ENCODE measurements at regions not wholly inside any gene's neighbourhood (a gene's known extent, or its start where the extent isn't known, plus 50 kb on each side); places are given as distances from the start of the nearest gene placed in this dataset.

DNA sequence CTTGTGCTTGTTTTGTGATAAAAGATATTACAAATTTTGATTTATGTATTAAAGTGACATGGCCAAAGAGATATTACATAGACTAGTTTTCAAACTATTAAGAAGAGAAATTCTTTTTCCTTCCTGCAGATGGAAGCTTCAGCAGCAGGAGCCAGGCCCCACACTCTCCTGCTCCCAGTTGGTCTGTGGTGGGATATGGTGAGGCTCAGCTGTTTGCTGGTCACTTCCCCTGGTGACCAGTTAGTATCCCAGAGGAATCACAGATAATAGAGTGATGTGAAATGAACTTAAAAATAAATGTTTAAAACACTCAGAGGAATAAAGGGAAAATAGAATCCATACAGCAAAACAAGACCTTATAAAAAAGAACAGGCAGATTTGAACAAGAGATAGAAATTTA is 154.7 kb downstream of the KTN1 start:
- in situ Hi-C loops (cut with HindIII; ENCODE audit: low sequenced_read_pairs), result loop anchor here (25.0 kb wide), 1 partner anchor 728 kb away; no protein-coding TSS in a partner anchor

DNA sequence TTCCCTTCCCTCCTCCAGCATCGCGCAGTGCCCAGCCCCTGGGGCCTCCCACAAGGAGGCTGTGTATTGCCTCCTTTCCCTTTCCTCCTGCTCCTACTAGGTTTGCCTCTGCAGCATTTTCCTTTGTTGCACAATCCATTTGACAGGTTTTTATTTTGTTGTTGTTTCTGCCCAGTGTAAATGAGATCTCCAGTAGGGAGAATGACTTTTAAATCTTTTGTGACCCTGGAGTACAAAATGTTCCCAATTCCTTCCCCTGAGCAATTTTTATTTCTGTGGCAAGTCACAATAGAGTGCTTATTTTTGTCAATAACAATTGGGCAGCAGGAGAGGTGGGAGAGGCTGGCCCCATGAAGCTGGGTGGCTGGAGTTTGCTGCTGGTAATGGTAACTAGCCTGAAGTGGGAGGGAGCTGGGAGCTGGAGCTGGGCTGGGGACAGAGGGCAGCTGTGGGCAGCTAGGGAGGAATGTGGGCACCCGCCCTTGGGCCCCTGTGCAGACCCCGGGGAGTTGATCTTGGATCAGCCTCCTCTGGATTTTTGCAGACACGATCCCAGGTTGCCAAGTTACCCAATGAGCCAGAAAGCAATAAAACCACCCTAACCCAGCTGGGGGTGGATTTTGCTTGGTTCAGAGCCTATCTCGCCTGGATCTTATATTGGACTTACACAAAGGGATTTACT is 160.1 kb downstream of the KTN1 start:
- in situ Hi-C loops (cut with HindIII; ENCODE audit: low sequenced_read_pairs), result loop anchor here (25.0 kb wide), 1 partner anchor 722 kb away; no protein-coding TSS in a partner anchor

DNA sequence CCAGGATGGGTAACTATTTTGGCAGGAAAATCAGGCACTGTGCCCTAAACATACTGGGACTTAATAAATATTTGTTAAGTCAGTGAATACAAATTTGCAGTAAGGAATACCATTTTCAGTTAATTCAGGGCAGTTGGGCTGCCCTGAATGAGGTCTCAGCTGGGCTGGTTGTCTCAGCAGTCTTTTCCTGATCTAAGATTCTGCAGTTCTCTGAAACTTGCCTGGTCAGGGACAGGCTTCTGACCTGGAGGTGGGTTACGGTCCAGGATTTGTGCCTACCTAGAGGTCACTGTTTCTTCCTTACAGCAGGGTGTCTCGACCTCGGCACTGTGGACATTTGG is 160.6 kb downstream of the KTN1 start:
- in situ Hi-C loops (cut with HindIII; ENCODE audit: low sequenced_read_pairs), result loop anchor here (25.0 kb wide), 1 partner anchor 722 kb away; no protein-coding TSS in a partner anchor

DNA sequence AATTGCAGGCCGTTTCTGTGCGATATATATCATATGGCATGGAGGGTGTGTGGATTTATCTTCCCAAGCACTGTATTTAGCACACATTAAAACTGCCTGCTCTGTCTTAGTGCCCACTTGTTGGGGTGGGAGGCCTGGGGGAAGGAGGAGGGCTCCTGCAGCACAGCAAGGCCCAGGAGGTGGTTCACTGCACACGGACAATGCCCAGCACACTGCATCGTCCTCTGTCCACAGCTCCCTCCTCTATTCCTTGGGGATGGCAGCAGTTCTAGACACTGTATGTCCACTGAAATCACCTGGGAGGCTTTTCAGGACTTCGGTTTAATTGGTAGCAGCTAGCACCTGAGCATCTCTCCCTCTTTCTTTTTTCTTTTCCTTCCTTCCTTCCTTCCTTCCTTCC is 161.2 kb downstream of the KTN1 start:
- in situ Hi-C loops (cut with HindIII; ENCODE audit: low sequenced_read_pairs), result loop anchor here (25.0 kb wide), 1 partner anchor 721 kb away; no protein-coding TSS in a partner anchor

DNA sequence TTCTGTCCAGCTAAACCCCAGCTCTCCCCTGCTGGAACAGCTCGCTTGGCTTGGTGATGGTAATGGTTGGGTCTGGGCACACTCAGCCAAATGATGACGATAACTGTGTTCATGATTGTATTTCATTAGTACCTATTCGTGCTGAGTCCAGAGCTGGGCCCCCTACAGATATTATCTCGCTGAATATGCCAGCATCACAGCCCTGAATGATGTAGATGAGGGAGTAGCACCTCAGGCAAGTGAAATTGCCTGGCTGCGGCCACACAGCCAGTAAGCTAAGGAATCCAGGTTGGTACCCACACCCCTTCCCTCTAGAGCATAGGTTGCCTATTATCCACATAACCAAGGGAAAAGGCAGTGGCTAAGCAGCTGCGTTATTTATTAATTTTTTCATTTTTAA is 163.5 kb downstream of the KTN1 start:
- in situ Hi-C loops (cut with HindIII; ENCODE audit: low sequenced_read_pairs), result loop anchor here (25.0 kb wide), 1 partner anchor 719 kb away; no protein-coding TSS in a partner anchor

DNA sequence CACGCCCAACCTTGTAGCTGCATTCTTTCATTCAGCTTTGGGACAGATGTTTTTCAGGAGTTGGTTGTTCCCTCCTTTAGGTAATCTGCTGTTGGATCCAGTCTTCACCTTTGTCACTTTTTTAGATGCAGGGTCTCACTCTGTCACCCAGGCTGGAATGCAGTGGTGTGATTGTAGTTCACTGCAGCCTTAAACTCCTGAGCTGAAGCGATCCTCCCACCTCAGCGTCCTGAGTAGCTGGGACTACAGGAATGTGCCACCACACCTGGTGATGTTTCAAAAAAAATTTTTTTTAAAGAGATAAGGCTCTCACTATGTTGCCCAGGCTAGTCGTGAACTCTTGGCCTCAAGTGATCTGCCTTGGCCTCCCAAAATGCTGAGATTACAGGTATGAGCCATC is 164.3 kb downstream of the KTN1 start:
- in situ Hi-C loops (cut with HindIII; ENCODE audit: low sequenced_read_pairs), result loop anchor here (25.0 kb wide), 1 partner anchor 718 kb away; no protein-coding TSS in a partner anchor

DNA sequence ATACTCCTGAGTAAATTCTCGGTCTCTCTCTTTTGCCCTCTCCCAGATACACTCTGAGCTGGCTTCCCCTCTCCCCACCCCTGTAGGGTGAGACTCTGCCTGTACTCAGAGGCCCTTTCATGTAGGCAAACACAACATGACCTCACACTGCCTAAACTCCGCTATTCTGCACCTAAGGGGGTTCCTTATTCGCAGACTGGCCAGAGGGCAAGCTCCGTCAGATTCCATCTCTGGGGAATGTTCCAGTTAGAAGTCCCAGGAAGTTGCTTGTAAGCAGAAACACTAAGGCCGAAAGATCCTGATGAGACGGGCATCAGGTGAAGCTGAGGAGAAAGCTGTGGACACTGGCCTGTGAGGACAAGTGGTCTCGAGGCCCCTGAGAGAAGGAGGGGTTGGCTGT is 165.9 kb downstream of the KTN1 start:
- in situ Hi-C loops (cut with HindIII; ENCODE audit: low sequenced_read_pairs), result loop anchor here (25.0 kb wide), 1 partner anchor 716 kb away; no protein-coding TSS in a partner anchor

DNA sequence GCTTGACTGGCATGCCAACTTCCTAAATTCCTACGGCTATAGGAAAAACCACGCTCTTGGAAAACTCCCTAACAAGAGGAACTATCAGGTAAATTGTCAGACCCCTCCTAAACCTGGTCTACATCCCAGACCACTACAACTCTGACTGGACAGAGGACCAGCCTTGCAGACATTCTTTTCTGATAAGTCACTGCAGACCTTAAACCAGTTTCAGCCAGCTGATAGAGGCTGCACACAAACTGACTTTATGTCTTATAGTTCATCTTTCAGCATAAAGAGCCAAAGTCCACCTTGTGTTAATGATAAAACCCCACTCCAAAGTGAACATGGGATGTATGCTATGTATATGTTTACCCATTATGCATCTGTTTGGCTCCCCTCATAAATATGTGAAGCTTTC is 166.6 kb downstream of the KTN1 start:
- in situ Hi-C loops (cut with HindIII; ENCODE audit: low sequenced_read_pairs), result loop anchor here (25.0 kb wide), 1 partner anchor 716 kb away; no protein-coding TSS in a partner anchor

DNA sequence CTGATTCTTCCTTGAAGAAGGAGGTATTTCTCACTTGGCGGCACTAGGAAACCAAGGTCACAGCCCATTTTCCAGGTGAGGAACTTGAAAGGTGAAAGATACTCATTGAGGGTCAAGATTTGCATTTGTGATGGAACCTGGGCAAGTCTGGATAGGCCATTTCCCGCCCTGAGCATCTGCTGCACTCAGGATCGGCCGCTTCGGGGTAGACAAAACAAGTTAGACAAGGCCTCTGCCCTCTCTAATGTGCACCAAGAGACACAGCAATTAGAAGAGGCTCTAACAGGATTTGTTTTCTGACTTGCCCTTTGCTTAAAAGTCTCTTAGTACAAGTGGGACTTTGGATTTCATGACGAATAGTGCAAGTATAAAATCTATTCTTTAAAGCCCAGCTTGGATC is 167.2 kb downstream of the KTN1 start:
- in situ Hi-C loops (cut with HindIII; ENCODE audit: low sequenced_read_pairs), result loop anchor here (25.0 kb wide), 1 partner anchor 715 kb away; no protein-coding TSS in a partner anchor

DNA sequence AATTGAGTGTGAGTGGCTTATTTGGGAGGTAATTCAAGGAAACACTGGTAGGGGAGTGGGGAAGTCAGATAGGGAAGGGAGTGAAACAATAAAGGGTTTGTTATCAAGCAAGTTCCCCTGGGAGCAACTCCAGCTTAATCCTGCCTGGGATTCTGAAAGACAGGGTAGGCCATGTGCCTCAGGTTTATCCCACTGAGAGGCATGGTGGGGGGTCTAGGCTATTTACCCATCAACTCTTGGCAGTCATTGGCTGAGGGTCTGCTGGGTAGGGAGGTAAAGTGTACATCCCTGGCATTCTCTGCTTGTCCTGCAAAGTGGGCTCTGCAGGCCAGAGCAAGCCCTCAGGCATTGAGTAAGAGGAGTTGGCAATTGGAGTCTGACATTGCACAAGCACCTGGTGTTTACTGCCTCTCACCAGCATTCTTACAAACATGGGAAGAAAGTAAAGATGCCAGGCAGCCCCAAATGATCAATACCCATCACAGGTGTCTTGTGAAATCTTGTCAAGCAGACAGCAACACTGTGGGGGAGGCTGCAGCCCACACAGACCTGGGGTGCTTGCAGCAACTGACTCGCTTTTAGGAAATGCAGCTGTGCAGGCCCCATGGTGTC is 169.3 kb downstream of the KTN1 start:
- in situ Hi-C loops (cut with HindIII; ENCODE audit: low sequenced_read_pairs), result loop anchor here (25.0 kb wide), 1 partner anchor 713 kb away; no protein-coding TSS in a partner anchor

DNA sequence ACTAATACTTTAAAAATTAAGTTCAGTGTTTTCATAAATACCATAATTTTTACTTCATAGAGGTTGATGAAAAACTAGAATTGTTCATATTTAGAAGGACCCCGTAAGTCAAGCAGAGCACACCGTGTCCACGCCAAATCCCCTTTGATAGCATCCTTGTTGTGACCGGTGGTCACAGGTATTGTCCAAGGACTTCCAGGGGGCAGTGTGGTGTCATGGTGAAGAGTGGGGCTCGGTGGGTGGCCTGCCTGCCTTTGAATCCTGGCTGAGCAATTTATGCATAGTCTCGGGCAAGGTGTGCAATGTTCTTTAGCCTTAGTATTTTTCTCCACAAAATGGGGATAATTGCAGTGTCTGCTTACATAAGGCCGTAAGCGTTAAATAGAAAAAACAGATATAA is 169.9 kb downstream of the KTN1 start:
- in situ Hi-C loops (cut with HindIII; ENCODE audit: low sequenced_read_pairs), result loop anchor here (25.0 kb wide), 1 partner anchor 712 kb away; no protein-coding TSS in a partner anchor

DNA sequence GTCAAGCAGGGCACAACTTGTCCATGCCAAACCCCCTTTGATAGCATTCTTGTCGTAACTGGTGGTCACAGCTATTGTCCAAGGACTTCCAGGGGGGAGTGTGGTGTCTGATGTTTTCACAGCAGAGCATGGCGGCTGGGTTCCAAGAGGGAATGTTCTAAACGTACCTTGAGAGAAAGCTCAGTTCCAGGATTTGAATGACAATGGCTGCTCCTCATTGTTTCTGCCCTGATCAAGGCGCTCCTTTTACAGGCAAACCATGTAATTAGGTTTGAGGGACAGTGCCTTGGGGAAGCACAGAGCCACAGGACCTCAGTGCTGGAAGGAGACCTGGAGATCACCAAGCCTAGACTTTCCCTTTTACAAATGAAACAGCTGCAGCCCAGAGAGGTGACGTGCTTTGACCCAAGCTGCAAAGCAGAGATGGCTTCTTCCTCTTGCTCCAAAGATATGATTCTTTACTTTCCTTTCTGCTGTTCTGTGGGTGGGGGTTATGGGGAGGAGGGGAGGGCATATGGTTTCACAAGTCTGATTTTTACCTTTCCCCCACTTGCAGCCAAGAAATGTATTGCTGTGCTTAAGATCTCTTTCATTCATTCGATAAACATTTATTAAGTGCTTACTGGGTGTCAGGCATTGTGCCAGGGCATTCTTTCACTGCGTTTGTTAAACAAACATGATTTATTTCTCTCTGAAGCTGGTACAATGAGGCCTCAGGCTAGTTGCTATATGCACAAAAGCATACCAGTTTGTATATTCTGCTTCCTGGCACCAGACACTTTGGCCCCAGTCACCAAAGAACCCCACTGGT is 172.8 kb downstream of the KTN1 start:
- in situ Hi-C loops (cut with HindIII; ENCODE audit: low sequenced_read_pairs), result no loop called here

DNA sequence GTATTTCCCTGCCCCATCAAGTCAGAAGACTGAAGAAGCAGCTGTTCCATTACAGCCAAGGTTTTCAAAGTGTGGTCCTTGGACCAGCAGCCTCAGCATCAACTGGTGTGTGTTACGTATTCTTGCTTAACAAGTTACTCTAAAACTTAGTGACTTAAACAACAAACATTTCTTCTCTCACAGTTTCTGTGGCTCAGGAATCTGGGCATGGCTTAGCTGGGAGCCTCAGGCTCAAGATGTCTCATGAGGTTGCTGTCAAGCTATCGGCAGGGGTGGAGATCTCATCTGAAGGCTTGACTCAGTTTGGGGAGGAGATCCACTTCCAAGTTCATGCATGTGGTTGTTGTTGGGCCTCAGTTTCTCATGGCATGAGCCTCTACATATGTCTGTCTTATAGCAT is 174.5 kb downstream of the KTN1 start:
- in situ Hi-C loops (cut with HindIII; ENCODE audit: low sequenced_read_pairs), result no loop called here

DNA sequence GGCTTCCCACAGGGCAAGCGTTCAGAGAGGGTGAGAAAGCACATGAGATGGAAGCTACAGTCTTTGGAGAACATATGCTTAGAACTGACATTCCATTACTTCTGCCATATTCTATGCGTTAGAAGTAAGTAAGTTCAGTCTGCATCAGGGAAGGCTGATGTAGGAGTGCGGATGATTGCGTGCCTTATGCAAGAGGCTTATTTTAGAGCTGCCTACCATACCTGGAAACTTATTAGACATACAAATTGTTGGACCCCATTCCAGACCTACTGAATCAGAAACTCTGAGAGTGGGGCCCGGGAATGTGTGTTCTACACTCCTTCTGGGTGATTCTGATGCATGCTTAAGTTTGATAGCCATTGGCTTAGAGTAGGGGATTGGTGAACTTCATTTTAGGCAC is 174.9 kb downstream of the KTN1 start:
- in situ Hi-C loops (cut with HindIII; ENCODE audit: low sequenced_read_pairs), result no loop called here

DNA sequence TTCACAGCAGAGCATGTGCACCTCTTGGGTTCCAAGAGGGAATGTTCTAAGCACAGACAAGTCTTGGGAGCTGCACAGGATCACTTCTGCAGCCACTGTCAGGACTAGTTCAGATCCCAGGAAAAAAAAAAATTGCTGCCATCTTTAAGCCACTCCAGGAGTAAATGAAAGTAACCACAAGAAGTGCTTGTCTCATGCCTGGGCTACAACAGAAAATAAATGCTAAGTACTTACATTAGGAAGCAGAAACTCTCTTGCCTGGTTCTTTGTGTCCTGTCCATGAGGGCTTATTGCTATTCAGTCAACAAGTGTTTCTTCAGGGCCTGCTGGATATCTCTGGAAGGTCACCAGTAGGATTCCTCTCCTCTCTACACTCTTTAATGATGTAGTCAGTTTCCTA is 176.1 kb downstream of the KTN1 start:
- in situ Hi-C loops (cut with HindIII; ENCODE audit: low sequenced_read_pairs), result no loop called here

DNA sequence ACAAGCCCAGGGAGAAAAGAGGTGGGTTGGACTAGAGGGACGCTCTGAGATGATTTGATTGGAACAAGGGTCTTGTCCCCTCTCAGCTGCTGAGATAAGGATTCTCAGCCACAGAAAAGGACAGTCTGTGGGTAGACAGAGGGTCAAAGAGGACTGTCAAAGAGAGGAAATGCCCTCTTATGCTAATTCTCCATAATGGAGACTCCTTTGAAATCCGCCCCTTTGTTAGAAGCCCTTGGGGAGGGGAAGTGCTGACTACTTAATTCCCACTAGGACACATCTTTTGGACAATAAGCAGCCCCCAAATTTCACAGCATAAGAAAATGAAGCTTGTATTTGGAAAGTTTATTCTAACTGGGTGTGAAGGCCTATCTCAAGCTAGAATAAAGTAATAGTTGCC is 176.6 kb downstream of the KTN1 start:
- in situ Hi-C loops (cut with HindIII; ENCODE audit: low sequenced_read_pairs), result no loop called here

DNA sequence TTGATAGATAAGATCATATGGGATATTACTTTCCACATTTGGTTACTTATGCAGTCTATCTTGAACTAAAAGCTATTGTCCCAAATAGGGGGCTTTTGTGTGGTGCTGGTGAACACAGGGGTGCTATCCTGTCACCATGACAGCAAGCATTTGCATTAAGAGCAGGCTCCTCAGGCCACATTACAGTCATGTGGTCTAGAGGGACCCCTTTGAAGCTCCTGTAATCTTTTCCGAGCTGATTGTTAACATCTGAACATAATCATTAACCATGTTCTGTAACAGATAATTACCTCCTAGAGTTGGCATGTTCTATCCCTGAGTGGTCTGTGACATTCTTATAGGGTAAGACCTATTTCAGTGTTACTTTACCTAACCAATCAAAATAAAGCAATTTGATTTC is 178.8 kb downstream of the KTN1 start:
- in situ Hi-C loops (cut with HindIII; ENCODE audit: low sequenced_read_pairs), result no loop called here

DNA sequence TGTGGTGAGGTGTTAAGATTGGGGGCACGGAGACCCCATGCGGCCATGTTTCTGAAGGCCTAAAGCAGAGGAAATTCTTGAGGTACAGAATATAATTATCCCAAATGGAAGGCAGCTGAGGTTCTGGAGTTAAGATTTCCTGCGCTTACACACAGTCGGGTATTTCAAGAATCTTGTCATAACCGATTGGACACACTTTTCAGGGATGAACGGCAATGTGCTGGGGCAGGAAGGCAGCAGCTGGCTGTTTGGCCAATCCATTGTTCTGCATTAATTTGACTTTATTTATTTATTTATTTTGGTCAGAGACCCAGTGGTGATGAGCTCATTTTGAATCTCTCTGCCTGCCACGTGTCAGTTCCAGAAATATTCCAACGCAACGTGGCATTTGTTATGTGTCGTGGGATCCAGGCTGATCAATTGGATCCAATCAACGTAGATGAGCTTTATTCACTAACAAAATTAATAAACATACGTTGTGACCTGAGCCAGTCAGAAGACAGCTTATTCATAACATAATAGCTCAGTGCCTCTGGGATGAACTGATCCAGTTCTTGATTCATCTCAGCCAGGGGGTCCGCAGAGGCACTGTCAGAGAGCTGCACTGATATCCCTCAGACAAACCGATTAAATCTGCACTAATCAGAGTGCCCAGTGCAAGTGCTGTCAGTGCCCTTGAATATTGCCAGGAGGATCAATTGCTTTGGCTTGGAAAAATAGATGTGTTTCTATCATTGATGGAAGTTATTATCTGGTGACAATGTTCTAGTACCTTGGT is 181.0 kb downstream of the KTN1 start:
- in situ Hi-C loops (cut with HindIII; ENCODE audit: low sequenced_read_pairs), result no loop called here

DNA sequence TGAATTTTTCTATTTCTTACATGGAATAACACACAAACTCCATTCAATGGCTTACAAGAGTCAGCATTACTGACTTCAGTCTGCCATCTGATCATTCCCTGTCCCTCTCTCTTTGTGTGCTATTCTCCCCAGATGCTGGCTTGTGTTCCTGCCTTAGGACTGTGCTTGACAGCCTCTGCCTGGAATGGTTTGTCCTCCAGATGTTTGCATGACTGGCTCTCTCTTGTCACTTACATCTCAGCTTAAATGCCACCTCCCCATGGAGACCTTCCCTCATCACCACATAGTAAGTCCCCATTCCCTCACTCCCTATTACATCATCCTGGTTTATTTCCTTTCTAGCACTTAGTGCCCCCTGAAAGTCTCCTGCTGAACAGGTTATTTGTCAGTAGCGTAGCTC is 181.6 kb downstream of the KTN1 start:
- in situ Hi-C loops (cut with HindIII; ENCODE audit: low sequenced_read_pairs), result no loop called here

DNA sequence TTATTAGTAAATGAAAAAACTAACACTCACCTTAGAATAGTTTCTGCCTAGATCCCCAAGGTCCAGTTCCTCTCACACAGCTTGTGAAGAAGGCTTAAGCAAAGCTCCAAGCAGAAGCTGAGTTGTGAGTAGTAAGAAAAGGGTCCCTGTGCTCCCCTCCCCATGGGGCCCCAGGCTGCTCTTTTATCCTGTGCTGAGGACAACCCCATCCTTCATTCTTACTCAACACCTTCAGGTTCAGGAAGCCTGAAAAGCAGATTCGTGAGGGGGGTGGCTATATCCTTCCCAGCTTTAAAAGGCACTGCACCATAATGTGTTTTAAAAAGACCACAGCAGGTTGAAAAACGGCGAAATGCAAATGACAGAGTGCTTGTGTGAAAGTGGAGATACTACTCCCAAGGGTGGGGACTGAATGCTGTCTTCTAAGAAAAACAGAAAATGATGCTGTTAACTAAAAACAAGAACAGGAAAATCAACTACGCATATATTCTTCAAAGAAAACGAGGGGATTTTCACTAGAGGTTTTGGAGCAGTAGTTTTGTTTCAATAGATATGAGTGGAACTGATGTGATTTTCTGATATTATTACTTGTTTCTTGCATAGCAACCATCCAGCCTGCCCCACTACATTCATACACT is 182.7 kb downstream of the KTN1 start:
- in situ Hi-C loops (cut with HindIII; ENCODE audit: low sequenced_read_pairs), result no loop called here

Data from endothelial cell of hepatic sinusoid (primary cell).